ENCODE measurements at regions not wholly inside any gene's neighbourhood (a gene's known extent, or its start where the extent isn't known, plus 50 kb on each side); places are given as distances from the start of the nearest gene placed in this dataset.

DNA sequence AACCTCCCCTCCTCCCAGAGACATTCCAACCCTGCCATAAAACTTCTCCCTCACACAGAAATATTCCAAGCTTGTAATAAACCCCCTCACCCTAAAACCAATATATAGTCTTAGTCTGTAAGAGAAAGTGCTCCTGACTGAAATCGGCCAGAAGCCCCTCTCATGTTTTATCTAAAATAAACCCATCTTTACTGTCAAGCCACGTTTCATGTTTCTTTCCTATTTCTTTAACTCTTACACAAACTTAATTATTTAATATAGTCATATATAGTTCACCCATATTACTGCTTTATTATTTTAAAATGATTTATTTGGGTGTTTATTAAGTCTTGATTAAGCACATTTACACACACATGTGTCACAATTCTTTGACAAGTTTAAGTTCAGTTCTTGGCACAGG, 191.3 kb upstream of the AADAT start:
- TF ChIP-seq POLR2A (IDR thresholded peaks at IDR 0.05; ENCODE audit: low read depth, low read length) = no peak
- no peak for TF ChIP-seq TAF1 (IDR thresholded peaks at IDR 0.05; ENCODE audit: low read depth, low read length)
- TF ChIP-seq POLR2AphosphoS5 (IDR thresholded peaks at IDR 0.05; ENCODE audit: low read depth, low read length) = no peak
- TF ChIP-seq SPI1 (IDR thresholded peaks at IDR 0.05; ENCODE audit: low read depth, low read length) = no peak
- no peak for TF ChIP-seq POU2F2 (IDR thresholded peaks at IDR 0.05; ENCODE audit: low read depth, low read length)

All from GM12891 (cell line).